ENCODE measurements at regions not wholly inside any gene's neighbourhood (a gene's known extent, or its start where the extent isn't known, plus 50 kb on each side); places are given as distances from the start of the nearest gene placed in this dataset.

GRCh38 chr6:92827104-92827503 lies 592.3 kb downstream of the EPHA7 start:
- Histone ChIP-seq H3K4me3 (ENCODE audit: low read length) (no peak overlapping the region), H3K9me3 (ENCODE audit: low read length) (no peaks in the 10 kb centered on the region), H3K9ac (ENCODE audit: low read length) (no peak overlapping the region), H4K20me1 (ENCODE audit: insufficient read depth) (no peaks in the 10 kb centered on the region), H3K79me2 (replicated peaks; ENCODE audit: insufficient read depth, low read length) (no peaks in the 10 kb centered on the region), H3K27me3 (ENCODE audit: insufficient read depth, low read depth, low read length) (no peaks in the 10 kb centered on the region), H3K27ac (ENCODE audit: low read length) (no peak overlapping the region), H3K9me2 (ENCODE audit: insufficient read depth, low read length) (no peaks in the 10 kb centered on the region), H3K4me2 (ENCODE audit: low read length) (no peak overlapping the region), H3F3A (ENCODE audit: insufficient read depth, low read length, poor library complexity, severe bottlenecking) (no peaks in the 10 kb centered on the region), H2AFZ (ENCODE audit: low read depth, low read length) (no peak overlapping the region), H3K36me3 (ENCODE audit: insufficient read depth, low read length) (no peaks in the 10 kb centered on the region)
- no peak for TF ChIP-seq REST (IDR thresholded peaks at IDR 0.05; ENCODE audit: borderline replicate concordance)
- no peak for TF ChIP-seq EZH2 (IDR thresholded peaks at IDR 0.05; ENCODE audit: borderline replicate concordance, insufficient read depth, low read length, poor library complexity, severe bottlenecking)

- H4K20me1 ChIP-seq (ENCODE audit: insufficient read depth), result no peaks in the 10 kb centered on the region
- no peak overlapping the region for H2AFZ ChIP-seq (ENCODE audit: low read depth, low read length)
- H3K9me3 ChIP-seq (ENCODE audit: low read length), result no peaks in the 10 kb centered on the region
- TF ChIP-seq TAF1 (IDR thresholded peaks at IDR 0.05; ENCODE audit: low read depth) (no peak), CTCF (IDR thresholded peaks at IDR 0.05; ENCODE audit: poor library complexity, severe bottlenecking) (no peak), POLR2AphosphoS5 (IDR thresholded peaks at IDR 0.05) (no peak), SMC3 (conservative IDR thresholded peaks at IDR 0.05; ENCODE audit: poor library complexity) (no peak), EZH2 (IDR thresholded peaks at IDR 0.05; ENCODE audit: borderline replicate concordance, insufficient read depth, low read length, poor library complexity, severe bottlenecking) (no peak), RAD21 (conservative IDR thresholded peaks at IDR 0.05) (no peak), MXI1 (conservative IDR thresholded peaks at IDR 0.05; ENCODE audit: poor library complexity, severe bottlenecking) (no peak), EP300 (conservative IDR thresholded peaks at IDR 0.05; ENCODE audit: poor library complexity, severe bottlenecking) (no peak), REST (IDR thresholded peaks at IDR 0.05; ENCODE audit: borderline replicate concordance) (no peak)
- no peaks in the 10 kb centered on the region for H3K79me2 ChIP-seq (replicated peaks; ENCODE audit: insufficient read depth, low read length)
- H3K27ac ChIP-seq (ENCODE audit: low read length), result no peak overlapping the region
- H3K36me3 ChIP-seq (ENCODE audit: insufficient read depth, low read length), result no peaks in the 10 kb centered on the region
- no peak overlapping the region for H3K9ac ChIP-seq (ENCODE audit: low read length)
- H3K4me2 ChIP-seq (ENCODE audit: low read length), result no peak overlapping the region
- H3F3A ChIP-seq (ENCODE audit: insufficient read depth, low read length, poor library complexity, severe bottlenecking), result no peaks in the 10 kb centered on the region
- no peak overlapping the region for H3K4me3 ChIP-seq (ENCODE audit: low read length)
- no peaks in the 10 kb centered on the region for H3K9me2 ChIP-seq (ENCODE audit: insufficient read depth, low read length)
- H3K27me3 ChIP-seq (ENCODE audit: insufficient read depth, low read depth, low read length), result no peaks in the 10 kb centered on the region
Observed at GRCh38 chr6:92826633-92827032, 592.7 kb downstream of the EPHA7 start.
